ENCODE measurements at regions not wholly inside any gene's neighbourhood (a gene's known extent, or its start where the extent isn't known, plus 50 kb on each side); places are given as distances from the start of the nearest gene placed in this dataset.

GRCh38 chr13:62251734-62252133, 836.1 kb upstream of the PCDH20 start:
- TF ChIP-seq CTCF (IDR thresholded peaks at IDR 0.05) (no peak), POLR2A (IDR thresholded peaks at IDR 0.05) (no peak)
